RPMI8226 (cell line): ENCODE measurements at regions not wholly inside any gene's neighbourhood (a gene's known extent, or its start where the extent isn't known, plus 50 kb on each side); places are given as distances from the start of the nearest gene placed in this dataset.
A peak's percentile ranks its signal among the peaks of the same experiment; 100 is the strongest.
"Not testable (repeated sequence)": the region's sequence is repeated elsewhere in the genome, so short reads cannot be mapped to it uniquely, and the experiment has no call there.

Source experiments
- DNase-seq: peaks from one replicate; pipeline ENCODE4 v3.0.0-alpha.2; 2015

GRCh38 chr5:85549836-85550599 lies 1067.7 kb upstream of the COX7C start:
- DNase-seq = no peak

- DNase-seq = no peak
These were observed 1061.3 kb upstream of the COX7C start for GRCh38 chr5:85556464-85556863.

- no peak for DNase-seq
These were observed 1041.1 kb upstream of the COX7C start for GRCh38 chr5:85576666-85577065.

- peak; percentile 49 for DNase-seq
These were observed 1029.9 kb upstream of the COX7C start for GRCh38 chr5:85587806-85588205.

GRCh38 chr5:85588268-85588667 lies 1029.5 kb upstream of the COX7C start:
- DNase-seq = not testable (repeated sequence)

GRCh38 chr5:85590764-85591163 lies 1027.0 kb upstream of the COX7C start:
- DNase-seq = no peak

GRCh38 chr5:85591311-85591710 lies 1026.4 kb upstream of the COX7C start:
- DNase-seq = no peak

- DNase-seq = no peak
These were observed 1014.9 kb upstream of the COX7C start for GRCh38 chr5:85602843-85603242.

- no peak for DNase-seq
These were observed 1013.4 kb upstream of the COX7C start for GRCh38 chr5:85604378-85604777.

- no peak for DNase-seq
These were observed 1013.0 kb upstream of the COX7C start for GRCh38 chr5:85604786-85605185.

GRCh38 chr5:85605381-85605780 lies 1012.4 kb upstream of the COX7C start:
- DNase-seq = no peak

- no peak for DNase-seq
These were observed 1003.3 kb upstream of the COX7C start for GRCh38 chr5:85614489-85614888.

GRCh38 chr5:85621668-85622067 lies 996.1 kb upstream of the COX7C start:
- DNase-seq = no peak

- peak; percentile 45 for DNase-seq
These were observed 989.6 kb upstream of the COX7C start for GRCh38 chr5:85628153-85628552.

- DNase-seq = not testable (repeated sequence)
These were observed 979.1 kb upstream of the COX7C start for GRCh38 chr5:85638495-85639125.

- DNase-seq = no peak
These were observed 971.7 kb upstream of the COX7C start for GRCh38 chr5:85646036-85646435.

GRCh38 chr5:85646641-85647040 lies 971.1 kb upstream of the COX7C start:
- no peak for DNase-seq

GRCh38 chr5:85647349-85648127 lies 970.2 kb upstream of the COX7C start:
- peak; percentile 19 for DNase-seq

- no peak for DNase-seq
These were observed 969.2 kb upstream of the COX7C start for GRCh38 chr5:85648495-85648894.

GRCh38 chr5:85651731-85652130 lies 966.0 kb upstream of the COX7C start:
- no peak for DNase-seq

GRCh38 chr5:85654144-85654543 lies 963.6 kb upstream of the COX7C start:
- DNase-seq = not testable (repeated sequence)

- DNase-seq = no peak
These were observed 961.7 kb upstream of the COX7C start for GRCh38 chr5:85656050-85656449.

GRCh38 chr5:85657328-85657727 lies 960.4 kb upstream of the COX7C start:
- not testable (repeated sequence) for DNase-seq
